ENCODE measurements at regions not wholly inside any gene's neighbourhood (a gene's known extent, or its start where the extent isn't known, plus 50 kb on each side); places are given as distances from the start of the nearest gene placed in this dataset.
A peak's percentile ranks its signal among the peaks of the same experiment; 100 is the strongest.

- 0 out of 2 replicates have a peak, but pooled peaks cover 5% of the 10 kb centered on the region for H3K9me3 ChIP-seq (ENCODE audit: insufficient read depth, low read length)
- no peaks in the 10 kb centered on the region for H3K79me2 ChIP-seq (ENCODE audit: insufficient read depth, low read length)
- no peak overlapping the region for H3K4me3 ChIP-seq (ENCODE audit: insufficient read depth, low read length, poor library complexity, severe bottlenecking)
- H3K36me3 ChIP-seq (ENCODE audit: low read length): 0 out of 2 replicates have a peak, but pooled peaks cover 2% of the 10 kb centered on the region
- H2AFZ ChIP-seq (ENCODE audit: low read depth, low read length, severe bottlenecking): peak overlapping the region; percentile 31
- no peaks in the 10 kb centered on the region for H3K27me3 ChIP-seq (ENCODE audit: low read length)
- H4K20me1 ChIP-seq (ENCODE audit: low read depth, low read length): no peaks in the 10 kb centered on the region
- no peaks in the 10 kb centered on the region for H3K9me2 ChIP-seq (replicated peaks; ENCODE audit: insufficient read depth, low read length)
- no peak overlapping the region for H3K9ac ChIP-seq (ENCODE audit: low read length)
- H3K27ac ChIP-seq (ENCODE audit: low read depth, low read length): no peak overlapping the region
- no peaks in the 10 kb centered on the region for H3F3A ChIP-seq (ENCODE audit: insufficient read depth)
- TF ChIP-seq CTCF (IDR thresholded peaks at IDR 0.05; ENCODE audit: insufficient read depth, low read length, poor library complexity, severe bottlenecking): no peak
- no peak for TF ChIP-seq EZH2phosphoT487 (conservative IDR thresholded peaks at IDR 0.05; ENCODE audit: low read length)
- no peak overlapping the region for H3K4me2 ChIP-seq (ENCODE audit: low read depth, low read length, poor library complexity, severe bottlenecking)
These were observed 946.3 kb upstream of the PCDH9 start for GRCh38 chr13:68176475-68176874.

GRCh38 chr13:68174893-68175292, 944.8 kb upstream of the PCDH9 start:
- no peak overlapping the region for H3K27ac ChIP-seq (ENCODE audit: low read depth, low read length)
- 0 out of 2 replicates have a peak, but pooled peaks cover 2% of the 10 kb centered on the region for H3K36me3 ChIP-seq (ENCODE audit: low read length)
- no peak overlapping the region for H3K9ac ChIP-seq (ENCODE audit: low read length)
- H3K27me3 ChIP-seq (ENCODE audit: low read length): no peaks in the 10 kb centered on the region
- H4K20me1 ChIP-seq (ENCODE audit: low read depth, low read length): no peaks in the 10 kb centered on the region
- TF ChIP-seq CTCF (IDR thresholded peaks at IDR 0.05; ENCODE audit: insufficient read depth, low read length, poor library complexity, severe bottlenecking): no peak
- TF ChIP-seq EZH2phosphoT487 (conservative IDR thresholded peaks at IDR 0.05; ENCODE audit: low read length): no peak
- no peaks in the 10 kb centered on the region for H3K9me2 ChIP-seq (replicated peaks; ENCODE audit: insufficient read depth, low read length)
- no peak overlapping the region for H3K4me2 ChIP-seq (ENCODE audit: low read depth, low read length, poor library complexity, severe bottlenecking)
- H3K9me3 ChIP-seq (ENCODE audit: insufficient read depth, low read length): 0 out of 2 replicates have a peak, but pooled peaks cover 5% of the 10 kb centered on the region
- H3K79me2 ChIP-seq (ENCODE audit: insufficient read depth, low read length): no peaks in the 10 kb centered on the region
- H3K4me3 ChIP-seq (ENCODE audit: insufficient read depth, low read length, poor library complexity, severe bottlenecking): no peak overlapping the region
- H2AFZ ChIP-seq (ENCODE audit: low read depth, low read length, severe bottlenecking): no peak overlapping the region
- H3F3A ChIP-seq (ENCODE audit: insufficient read depth): no peaks in the 10 kb centered on the region

- TF ChIP-seq CTCF (IDR thresholded peaks at IDR 0.05; ENCODE audit: insufficient read depth, low read length, poor library complexity, severe bottlenecking) (no peak), EZH2phosphoT487 (conservative IDR thresholded peaks at IDR 0.05; ENCODE audit: low read length) (no peak)
- H3K27ac ChIP-seq (ENCODE audit: low read depth, low read length): no peak overlapping the region
These were observed 943.0 kb upstream of the PCDH9 start for GRCh38 chr13:68173111-68173510.

More at GRCh38 chr13:68173111-68173510, 943.0 kb upstream of the PCDH9 start:
- H3K9ac ChIP-seq (ENCODE audit: low read length): no peak overlapping the region
- H3K4me2 ChIP-seq (ENCODE audit: low read depth, low read length, poor library complexity, severe bottlenecking): no peak overlapping the region
- H3F3A ChIP-seq (ENCODE audit: insufficient read depth): no peaks in the 10 kb centered on the region
- H3K79me2 ChIP-seq (ENCODE audit: insufficient read depth, low read length): no peaks in the 10 kb centered on the region
- no peaks in the 10 kb centered on the region for H4K20me1 ChIP-seq (ENCODE audit: low read depth, low read length)
- H2AFZ ChIP-seq (ENCODE audit: low read depth, low read length, severe bottlenecking): no peak overlapping the region
- 0 out of 2 replicates have a peak, but pooled peaks cover 2% of the 10 kb centered on the region for H3K36me3 ChIP-seq (ENCODE audit: low read length)
- H3K9me3 ChIP-seq (ENCODE audit: insufficient read depth, low read length): 0 out of 2 replicates have a peak, but pooled peaks cover 4% of the 10 kb centered on the region
- no peak overlapping the region for H3K4me3 ChIP-seq (ENCODE audit: insufficient read depth, low read length, poor library complexity, severe bottlenecking)
- no peaks in the 10 kb centered on the region for H3K9me2 ChIP-seq (replicated peaks; ENCODE audit: insufficient read depth, low read length)
- no peaks in the 10 kb centered on the region for H3K27me3 ChIP-seq (ENCODE audit: low read length)
